A549 (cell line): ENCODE measurements at regions not wholly inside any gene's neighbourhood (a gene's known extent, or its start where the extent isn't known, plus 50 kb on each side); places are given as distances from the start of the nearest gene placed in this dataset.
"Not testable (repeated sequence)": the region's sequence is repeated elsewhere in the genome, so short reads cannot be mapped to it uniquely, and the experiment has no call there.

Experiments used
- ATAC-seq, 2 experiments: fragments of 200-7000 bp in 1 of 2; fragments of >200 bp in 1 of 2; cut with Nextera tagmentation in 1 of 2; cut with Tn5 transposase in 1 of 2; 3 replicates each; pipeline versions ENCODE4 v1.8.0 to v1.9.1; 2018 to 2020; ENCODE audit warnings: mild to moderate bottlenecking in 1 of 2, moderate library complexity in 1 of 2
- CTCF ChIA-PET: fragments of 300-600 bp; sonication (Branson Sonifier 250); formaldehyde crosslinking; extraction: SDS; loops from one replicate; lab custom pipeline; 2021; ENCODE audit warnings: antibody characterized with exemption, inconsistent platforms; lab: Yijun Ruan, JAX
- POLR2A ChIA-PET: fragments of 350-600 bp; formaldehyde crosslinking; extraction: SDS; loops from one replicate; lab custom pipeline; 2021; ENCODE audit warnings: antibody characterized with exemption, inconsistent platforms; lab: Yijun Ruan, JAX
- DNase-seq, 2 experiments: peaks; one replicate each; pipeline versions ENCODE4 v3.0.0 to v3.0.0-alpha.2; 2011 to 2016; ENCODE audit warnings: low read depth in 1 of 2, low spot score in 1 of 2
- FAIRE-seq: peaks from 2 replicates; lab custom pipeline; 2011; peaks lifted over from hg19 to GRCh38; lab: Jason Lieb, UNC
- H3K27ac ChIP-seq, 2 experiments: fragments of >200 bp; sonication (Bioruptor Twin); formaldehyde crosslinking; 3 replicates each; pipeline ENCODE4 v1.5.1; 2016 to 2017
- H3K4me1 ChIP-seq: fragments of >200 bp; sonication (Bioruptor Twin); formaldehyde crosslinking; 3 replicates; pipeline ENCODE4 v1.6.1; 2016
- H3K4me2 ChIP-seq: fragments of >200 bp; sonication (Bioruptor Twin); formaldehyde crosslinking; 3 replicates; pipeline ENCODE4 v1.6.1; 2016
- H3K4me3 ChIP-seq: fragments of >200 bp; sonication (Bioruptor Twin); formaldehyde crosslinking; 3 replicates; pipeline ENCODE4 v1.5.1; 2016
- H3K9me3 ChIP-seq: fragments of >200 bp; sonication (Bioruptor Twin); formaldehyde crosslinking; 3 replicates; pipeline ENCODE4 v1.6.1; 2016
- BHLHE40 ChIP-seq: IDR thresholded peaks from 2 replicates; pipeline ENCODE4 v1.6.1; 2012; ENCODE audit warnings: low read depth, low read length, inconsistent platforms
- CBX8 ChIP-seq: fragments of 200-600 bp; sonication (generic); IDR thresholded peaks from 2 replicates; pipeline ENCODE4 v1.6.1; 2016
- CEBPB ChIP-seq, 2 experiments: fragments of >200 bp in 1 of 2; sonication (Bioruptor Twin) in 1 of 2; formaldehyde crosslinking in 1 of 2; IDR thresholded peaks; 2 replicates each; pipeline ENCODE4 v1.6.1; 2012 to 2016
- EP300 ChIP-seq, 2 experiments: fragments of >200 bp; sonication (Bioruptor Twin); formaldehyde crosslinking; IDR thresholded peaks; 2 replicates in 1 of 2; 3 replicates in 1 of 2; pipeline ENCODE4 v1.6.1; 2016 to 2017
- ESRRA ChIP-seq: fragments of 150-350 bp; IDR thresholded peaks from 2 replicates; pipeline ENCODE4 v1.6.1; 2014; ENCODE audit warnings: mild to moderate bottlenecking, low read length, borderline replicate concordance
- FOSL2 ChIP-seq, 2 experiments: fragments of 450-650 bp in 1 of 2; fragments of >200 bp in 1 of 2; sonication (Bioruptor Twin) in 1 of 2; formaldehyde crosslinking; IDR thresholded peaks; 2 replicates each; pipeline versions ENCODE4 v1.5.0 to v1.6.1; 2016 to 2020; ENCODE audit warnings: mild to moderate bottlenecking in 1 of 2, moderate library complexity in 1 of 2
- HOXB13 ChIP-seq: fragments of 250-450 bp; sonication (Bioruptor Pico); IDR thresholded peaks from 2 replicates; pipeline ENCODE4 v1.5.0; 2020; ENCODE audit warnings: low read depth, mild to moderate bottlenecking, moderate library complexity
- HOXB5 ChIP-seq: fragments of 250-450 bp; sonication (Bioruptor Pico); IDR thresholded peaks from 2 replicates; pipeline ENCODE4 v1.5.0; 2020; ENCODE audit warnings: mild to moderate bottlenecking, moderate library complexity
- MYC ChIP-seq: IDR thresholded peaks from 2 replicates; pipeline ENCODE4 v1.6.1; 2012; ENCODE audit warnings: mild to moderate bottlenecking, inconsistent platforms, low read length, improper control_type of control experiment, borderline replicate concordance
- NFE2L2 ChIP-seq: fragments of 150-350 bp; conservative IDR thresholded peaks from 2 replicates; pipeline ENCODE4 v1.6.1; 2014; ENCODE audit warnings: low read length
- NPAS2 ChIP-seq: fragments of 250-450 bp; sonication (Bioruptor Pico); IDR thresholded peaks from 2 replicates; pipeline ENCODE4 v1.8.0; 2022; ENCODE audit warnings: mild to moderate bottlenecking, moderate library complexity, borderline replicate concordance
- NR3C1 ChIP-seq: fragments of >200 bp; sonication (Bioruptor Twin); formaldehyde crosslinking; IDR thresholded peaks from 3 replicates; pipeline ENCODE4 v1.6.1; 2017
- POLR2A ChIP-seq: IDR thresholded peaks from 2 replicates; pipeline ENCODE4 v1.6.1; 2012; ENCODE audit warnings: mild to moderate bottlenecking, low read length
- RAD21 ChIP-seq, 2 experiments: fragments of >200 bp in 1 of 2; sonication (Bioruptor Twin) in 1 of 2; formaldehyde crosslinking in 1 of 2; IDR thresholded peaks in 1 of 2; conservative IDR thresholded peaks in 1 of 2; 2 replicates in 1 of 2; 3 replicates in 1 of 2; pipeline ENCODE4 v1.6.1; 2012 to 2018; ENCODE audit warnings: inconsistent platforms in 1 of 2
- ZSCAN20 ChIP-seq: fragments of 250-450 bp; sonication (Bioruptor Pico); IDR thresholded peaks from 2 replicates; pipeline ENCODE4 v1.8.0; 2022; ENCODE audit warnings: mild to moderate bottlenecking, moderate library complexity
- WGBS: methylation state at CpG from one replicate; pipeline ENCODE4 v1.1.6; 2017; ENCODE audit errors: missing lambda C conversion rate; 5-methylcytosine and 5-hydroxymethylcytosine counted together
- TF ChIP-seq, protein P1 (sequence below): IDR thresholded peaks from 2 replicates; pipeline ENCODE4 v1.6.1; 2012; ENCODE audit warnings: low read depth, borderline replicate concordance
- TF ChIP-seq, protein P2 (sequence below): fragments of 250-450 bp; sonication (Bioruptor Pico); IDR thresholded peaks from 2 replicates; pipeline ENCODE4 v1.5.0; 2021; ENCODE audit warnings: mild to moderate bottlenecking, moderate library complexity, borderline replicate concordance
- TF ChIP-seq, protein P3 (sequence below): fragments of >200 bp; sonication (Bioruptor Twin); formaldehyde crosslinking; IDR thresholded peaks from 3 replicates; pipeline ENCODE4 v1.6.1; 2016
- TF ChIP-seq, protein P4 (sequence below): fragments of 450-650 bp; IDR thresholded peaks from 2 replicates; pipeline ENCODE4 v1.6.1; 2014; ENCODE audit warnings: antibody characterized with exemption
- TF ChIP-seq, protein P5 (sequence below): fragments of >200 bp; sonication (Bioruptor Twin); formaldehyde crosslinking; IDR thresholded peaks from 2 replicates; pipeline ENCODE4 v1.6.1; 2016

DNA sequence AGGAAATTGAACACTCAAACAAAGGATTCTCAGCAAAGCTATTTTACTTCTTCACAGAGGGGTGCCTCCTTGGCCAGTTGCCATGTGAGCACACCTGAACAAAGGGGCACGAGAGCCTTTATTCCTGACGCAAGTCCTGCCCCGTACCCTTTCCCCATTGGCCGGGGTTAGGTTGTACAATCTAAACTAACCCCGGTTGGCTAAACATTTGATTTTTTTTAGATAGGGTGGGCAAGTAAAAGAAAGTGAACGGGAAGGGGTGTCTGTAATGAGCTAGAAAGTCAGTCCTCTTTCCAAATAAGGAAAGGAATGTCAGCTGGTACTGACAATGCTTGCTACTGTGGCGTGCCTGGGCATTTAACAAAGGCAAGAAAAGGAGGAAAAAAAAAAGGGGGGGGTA is 135.5 kb upstream of the CDKN3 start (continued):
- TF ChIP-seq NR3C1 = no peak
- TF ChIP-seq POLR2A = no peak
- no peak for TF ChIP-seq MYC
- TF ChIP-seq, protein P1, sequence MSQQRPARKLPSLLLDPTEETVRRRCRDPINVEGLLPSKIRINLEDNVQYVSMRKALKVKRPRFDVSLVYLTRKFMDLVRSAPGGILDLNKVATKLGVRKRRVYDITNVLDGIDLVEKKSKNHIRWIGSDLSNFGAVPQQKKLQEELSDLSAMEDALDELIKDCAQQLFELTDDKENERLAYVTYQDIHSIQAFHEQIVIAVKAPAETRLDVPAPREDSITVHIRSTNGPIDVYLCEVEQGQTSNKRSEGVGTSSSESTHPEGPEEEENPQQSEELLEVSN = no peak
- no peak for TF ChIP-seq CBX8
- no peak for TF ChIP-seq NFE2L2
- no peak for TF ChIP-seq EP300 (IDR thresholded peaks at IDR 0.05)
- TF ChIP-seq, protein P2, sequence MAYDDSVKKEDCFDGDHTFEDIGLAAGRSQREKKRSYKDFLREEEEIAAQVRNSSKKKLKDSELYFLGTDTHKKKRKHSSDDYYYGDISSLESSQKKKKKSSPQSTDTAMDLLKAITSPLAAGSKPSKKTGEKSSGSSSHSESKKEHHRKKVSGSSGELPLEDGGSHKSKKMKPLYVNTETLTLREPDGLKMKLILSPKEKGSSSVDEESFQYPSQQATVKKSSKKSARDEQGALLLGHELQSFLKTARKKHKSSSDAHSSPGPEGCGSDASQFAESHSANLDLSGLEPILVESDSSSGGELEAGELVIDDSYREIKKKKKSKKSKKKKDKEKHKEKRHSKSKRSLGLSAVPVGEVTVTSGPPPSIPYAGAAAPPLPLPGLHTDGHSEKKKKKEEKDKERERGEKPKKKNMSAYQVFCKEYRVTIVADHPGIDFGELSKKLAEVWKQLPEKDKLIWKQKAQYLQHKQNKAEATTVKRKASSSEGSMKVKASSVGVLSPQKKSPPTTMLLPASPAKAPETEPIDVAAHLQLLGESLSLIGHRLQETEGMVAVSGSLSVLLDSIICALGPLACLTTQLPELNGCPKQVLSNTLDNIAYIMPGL (CRISPR knock-in tag) = no peak
- TF ChIP-seq HOXB13 = no peak

DNA sequence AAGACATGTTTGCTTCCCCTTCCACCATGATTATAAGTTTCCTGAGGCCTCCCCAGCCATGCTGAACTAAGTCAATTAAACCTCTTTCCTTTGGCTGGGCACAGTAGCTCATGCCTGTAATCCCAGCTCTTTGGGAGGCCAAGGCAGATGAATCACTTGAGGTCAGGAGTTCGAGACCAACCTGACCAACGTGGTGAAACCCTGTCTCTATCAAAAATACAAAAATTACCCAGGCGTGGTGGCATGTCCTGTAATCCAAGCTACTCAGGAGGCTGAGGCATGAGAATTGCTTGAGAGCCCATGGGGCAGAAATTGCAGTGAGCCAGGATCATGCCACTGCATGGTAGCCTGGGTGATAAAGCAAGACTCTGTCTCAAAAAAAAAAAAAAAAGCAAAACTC is 130.2 kb upstream of the CDKN3 start:
- POLR2A ChIA-PET = not testable (repeated sequence)

DNA sequence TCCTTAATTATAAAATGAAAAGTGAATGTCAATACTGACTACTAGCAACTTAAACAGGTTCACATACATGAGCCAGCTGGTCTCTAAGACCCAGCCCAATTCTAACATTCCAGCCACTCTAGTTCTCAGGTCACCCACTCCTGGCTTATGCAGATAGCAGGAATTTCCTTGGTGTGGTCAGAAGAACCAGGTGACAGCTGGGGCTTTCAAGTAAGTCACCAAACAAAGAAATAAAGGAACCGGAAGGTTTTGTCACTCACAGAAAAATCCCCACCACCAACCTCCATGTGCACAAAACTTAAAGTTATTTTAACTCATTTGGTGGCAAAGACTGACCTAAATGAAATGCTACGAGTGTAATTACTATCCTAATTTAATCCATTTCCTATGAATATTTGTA is 129.6 kb upstream of the CDKN3 start:
- Histone ChIP-seq H3K4me1 (no peaks in the 10 kb centered on the region), H3K4me3 (no peak overlapping the region), H3K9me3 (no peaks in the 10 kb centered on the region), H3K27ac (no peak overlapping the region), H3K4me2 (no peak overlapping the region)
- no peak for TF ChIP-seq HOXB5 (CRISPR knock-in tag)
- no peak for TF ChIP-seq CEBPB (IDR thresholded peaks at IDR 0.05)
- no peak for TF ChIP-seq BHLHE40
- no peak for TF ChIP-seq FOSL2 (IDR thresholded peaks at IDR 0.05)
- TF ChIP-seq FOSL2 (CRISPR knock-in tag; IDR thresholded peaks at IDR 0.05) = no peak
- TF ChIP-seq HOXB13 = no peak
- FAIRE-seq (no peak), ATAC-seq (no peak), DNase-seq (no peak)
- CTCF ChIA-PET = no interaction called here
- WGBS = 63% methylated on average over 2 of the region's 2 CpGs
- POLR2A ChIA-PET = no interaction called here

More for the DNA sequence above, 130.2 kb upstream of the CDKN3 start:
- FAIRE-seq, H3K4me1 ChIP-seq, H3K9me3 ChIP-seq, DNase-seq, H3K27ac ChIP-seq, H3K4me3 ChIP-seq, CTCF ChIA-PET, ATAC-seq, H3K4me2 ChIP-seq: not testable (repeated sequence)
- WGBS = 13% methylated on average over 3 of the region's 3 CpGs

DNA sequence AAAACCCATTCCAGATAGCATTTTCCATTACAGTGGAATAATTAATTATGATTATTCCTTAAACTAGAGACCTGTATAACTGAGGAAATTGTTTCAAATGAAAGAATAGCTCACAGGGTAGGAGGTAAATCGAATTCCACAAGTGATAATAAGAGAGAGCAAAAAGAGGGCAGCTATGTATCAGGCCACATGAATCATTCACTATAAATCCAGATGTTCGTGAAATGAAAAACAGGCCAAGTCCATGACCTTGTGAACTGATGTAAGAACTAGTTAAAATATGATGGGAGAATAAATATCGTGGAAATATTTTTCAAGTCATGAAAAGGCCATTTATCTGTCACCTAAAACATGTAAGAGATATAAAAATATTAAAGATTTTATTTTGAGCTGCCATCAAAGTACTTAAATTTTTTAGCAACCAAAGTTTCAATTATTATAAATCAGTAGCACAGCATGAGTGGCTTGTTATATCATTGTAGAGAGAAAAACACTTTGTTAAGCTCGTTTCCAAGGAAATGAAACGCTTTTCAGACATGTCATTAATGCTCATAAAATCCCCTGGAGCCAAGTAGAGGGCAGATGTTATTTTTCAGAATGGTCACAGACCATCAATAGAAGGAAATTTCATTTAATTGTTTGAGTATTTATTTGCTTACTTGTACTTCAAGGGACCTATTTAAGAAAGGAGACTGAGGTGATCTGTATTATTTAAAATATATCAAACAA is 120.6 kb upstream of the CDKN3 start:
- Histone ChIP-seq H3K27ac (no peak overlapping the region), H3K9me3 (no peaks in the 10 kb centered on the region), H3K4me1 (0 out of 3 replicates have a peak, but pooled peaks cover 4% of the 10 kb centered on the region), H3K4me2 (no peak overlapping the region), H3K4me3 (no peak overlapping the region)
- TF ChIP-seq, protein P3, sequence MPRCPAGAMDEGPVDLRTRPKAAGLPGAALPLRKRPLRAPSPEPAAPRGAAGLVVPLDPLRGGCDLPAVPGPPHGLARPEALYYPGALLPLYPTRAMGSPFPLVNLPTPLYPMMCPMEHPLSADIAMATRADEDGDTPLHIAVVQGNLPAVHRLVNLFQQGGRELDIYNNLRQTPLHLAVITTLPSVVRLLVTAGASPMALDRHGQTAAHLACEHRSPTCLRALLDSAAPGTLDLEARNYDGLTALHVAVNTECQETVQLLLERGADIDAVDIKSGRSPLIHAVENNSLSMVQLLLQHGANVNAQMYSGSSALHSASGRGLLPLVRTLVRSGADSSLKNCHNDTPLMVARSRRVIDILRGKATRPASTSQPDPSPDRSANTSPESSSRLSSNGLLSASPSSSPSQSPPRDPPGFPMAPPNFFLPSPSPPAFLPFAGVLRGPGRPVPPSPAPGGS = no peak
- TF ChIP-seq ZSCAN20 (no peak), ESRRA (no peak), RAD21 (conservative IDR thresholded peaks at IDR 0.05 in 1 of 2, IDR thresholded peaks at IDR 0.05 in 1 of 2) (no peak), NPAS2 (no peak), FOSL2 (IDR thresholded peaks at IDR 0.05) (no peak), FOSL2 (CRISPR knock-in tag; IDR thresholded peaks at IDR 0.05) (no peak), EP300 (IDR thresholded peaks at IDR 0.05) (no peak)
- TF ChIP-seq, protein P4, sequence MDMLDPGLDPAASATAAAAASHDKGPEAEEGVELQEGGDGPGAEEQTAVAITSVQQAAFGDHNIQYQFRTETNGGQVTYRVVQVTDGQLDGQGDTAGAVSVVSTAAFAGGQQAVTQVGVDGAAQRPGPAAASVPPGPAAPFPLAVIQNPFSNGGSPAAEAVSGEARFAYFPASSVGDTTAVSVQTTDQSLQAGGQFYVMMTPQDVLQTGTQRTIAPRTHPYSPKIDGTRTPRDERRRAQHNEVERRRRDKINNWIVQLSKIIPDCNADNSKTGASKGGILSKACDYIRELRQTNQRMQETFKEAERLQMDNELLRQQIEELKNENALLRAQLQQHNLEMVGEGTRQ = no peak
- TF ChIP-seq, protein P5, sequence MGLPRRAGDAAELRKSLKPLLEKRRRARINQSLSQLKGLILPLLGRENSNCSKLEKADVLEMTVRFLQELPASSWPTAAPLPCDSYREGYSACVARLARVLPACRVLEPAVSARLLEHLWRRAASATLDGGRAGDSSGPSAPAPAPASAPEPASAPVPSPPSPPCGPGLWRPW = no peak
- ATAC-seq (no peak), FAIRE-seq (no peak), DNase-seq (no peak)
- ChIA-PET CTCF (interaction anchor here (0.7 kb wide), 1 partner anchor 112 kb away, joined by 3 read pairs; no protein-coding TSS in a partner anchor), POLR2A (no interaction called here)
- 9% methylated on average over 5 of the region's 5 CpGs for WGBS
